ENCODE measurements at regions not wholly inside any gene's neighbourhood (a gene's known extent, or its start where the extent isn't known, plus 50 kb on each side); places are given as distances from the start of the nearest gene placed in this dataset.

GRCh38 chr10:4691301-4691700, 134.7 kb upstream of the AKR1E2 start:
- no peak for TF ChIP-seq CTCF (IDR thresholded peaks at IDR 0.05; ENCODE audit: control insufficient read depth, insufficient read depth, low read depth, low read length, missing control alignments)
- no peak for DNase-seq (ENCODE audit: low read depth)
- H3K4me3 ChIP-seq (ENCODE audit: control insufficient read depth, low read depth, low read length) = no peak overlapping the region

DNA sequence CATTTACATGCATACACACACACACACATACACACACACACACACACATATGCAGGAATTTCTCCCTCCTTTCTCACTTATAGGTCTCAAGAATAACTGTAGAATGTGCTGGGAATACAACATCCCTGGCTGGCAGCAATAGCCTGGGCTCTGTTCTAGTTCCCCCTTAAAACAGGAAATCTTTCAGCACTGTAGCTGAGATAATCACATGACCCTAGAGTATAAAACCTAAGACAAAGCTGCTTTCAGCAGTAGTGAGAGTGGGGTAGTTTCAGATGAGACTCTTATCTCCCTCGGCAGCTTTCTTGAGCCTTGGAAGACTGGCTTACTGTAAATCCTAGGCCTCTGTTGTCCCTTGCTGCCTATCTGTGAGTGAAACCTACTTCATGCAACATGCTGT, 137.4 kb upstream of the AKR1E2 start:
- TF ChIP-seq CTCF (IDR thresholded peaks at IDR 0.05; ENCODE audit: control insufficient read depth, insufficient read depth, low read depth, low read length, missing control alignments) = no peak
- DNase-seq (ENCODE audit: low read depth) = no peak

GRCh38 chr10:4688168-4688567, 137.8 kb upstream of the AKR1E2 start:
- H3K4me3 ChIP-seq (ENCODE audit: control insufficient read depth, low read depth, low read length) = no peak overlapping the region
- DNase-seq (ENCODE audit: low read depth) = no peak
- TF ChIP-seq CTCF (IDR thresholded peaks at IDR 0.05; ENCODE audit: control insufficient read depth, insufficient read depth, low read depth, low read length, missing control alignments) = no peak

More for the DNA sequence above, 137.4 kb upstream of the AKR1E2 start:
- H3K4me3 ChIP-seq (ENCODE audit: control insufficient read depth, low read depth, low read length) = no peak overlapping the region

DNA sequence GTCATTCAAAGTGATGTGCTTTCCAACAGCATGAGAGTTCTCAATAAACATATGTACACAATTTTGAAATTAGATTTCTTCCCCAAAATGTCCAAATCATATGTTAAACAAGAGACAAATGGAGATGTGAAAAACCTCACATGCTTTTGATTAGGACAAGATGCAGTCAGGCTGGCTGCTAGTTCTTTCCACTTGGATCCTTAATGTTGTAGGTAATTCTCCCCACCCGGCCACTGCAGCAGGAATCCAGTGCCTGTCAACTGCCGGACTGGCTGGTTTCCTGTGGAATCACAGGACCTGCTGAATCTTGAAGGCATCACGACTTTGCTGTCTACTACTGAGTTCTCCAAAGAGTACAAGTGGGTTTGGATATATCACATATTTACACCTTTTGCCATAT, 138.6 kb upstream of the AKR1E2 start:
- no peak overlapping the region for H3K4me3 ChIP-seq (ENCODE audit: control insufficient read depth, low read depth, low read length)
- no peak for TF ChIP-seq CTCF (IDR thresholded peaks at IDR 0.05; ENCODE audit: control insufficient read depth, insufficient read depth, low read depth, low read length, missing control alignments)
- no peak for DNase-seq (ENCODE audit: low read depth)

GRCh38 chr10:4686644-4686996, 139.4 kb upstream of the AKR1E2 start:
- TF ChIP-seq CTCF (IDR thresholded peaks at IDR 0.05; ENCODE audit: control insufficient read depth, insufficient read depth, low read depth, low read length, missing control alignments) = no peak
- H3K4me3 ChIP-seq (ENCODE audit: control insufficient read depth, low read depth, low read length) = no peak overlapping the region
- DNase-seq (ENCODE audit: low read depth) = peak; percentile 32

DNA sequence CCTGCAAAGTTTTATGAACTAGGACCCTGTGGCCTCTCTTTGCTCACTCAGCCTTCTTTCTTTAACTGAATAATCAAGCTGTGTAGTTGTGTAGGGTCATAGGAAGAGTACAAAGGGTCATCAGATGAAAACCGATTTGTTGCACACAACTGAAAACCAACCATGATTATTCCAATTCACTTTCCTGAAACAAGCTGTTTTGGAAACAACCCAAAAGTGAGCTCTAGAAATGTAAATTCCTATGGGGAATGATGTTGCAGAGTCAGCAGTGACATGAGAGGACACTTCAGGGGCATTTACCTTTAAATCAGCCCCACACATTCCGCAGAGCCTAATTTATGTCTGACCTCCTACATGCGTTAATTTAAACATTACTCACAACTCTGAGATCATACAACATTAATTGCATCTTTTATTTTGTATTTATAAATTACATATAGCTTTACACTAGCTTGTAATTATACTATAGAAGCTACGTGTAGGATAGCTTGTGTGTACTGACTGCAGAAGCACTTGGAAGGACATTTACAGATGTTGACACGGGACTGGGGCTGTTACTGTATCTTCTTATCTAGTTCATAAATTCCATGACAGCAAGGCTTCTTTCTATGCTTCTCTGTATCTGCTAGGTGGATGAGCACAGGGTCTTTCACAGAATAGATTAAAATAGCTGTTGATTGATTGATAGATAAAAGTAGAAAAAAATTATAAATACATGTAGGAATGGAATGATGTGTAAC, 139.9 kb upstream of the AKR1E2 start:
- TF ChIP-seq CTCF (IDR thresholded peaks at IDR 0.05; ENCODE audit: control insufficient read depth, insufficient read depth, low read depth, low read length, missing control alignments) = no peak
- DNase-seq (ENCODE audit: low read depth) = no peak
- H3K4me3 ChIP-seq (ENCODE audit: control insufficient read depth, low read depth, low read length) = no peak overlapping the region

All from AG09309 (cell line).